Activated gamma-delta T cell treated with anti-CD3 and anti-CD28 coated beads, Interleukin-2, amount 50 U/mL, for 16 hours (primary cell): ENCODE measurements at regions not wholly inside any gene's neighbourhood (a gene's known extent, or its start where the extent isn't known, plus 50 kb on each side); places are given as distances from the start of the nearest gene placed in this dataset.

Source experiments
- DNase-seq: peaks from one replicate; pipeline ENCODE4 v3.0.0-alpha.2; 2020; ENCODE audit warnings: low read depth

DNA sequence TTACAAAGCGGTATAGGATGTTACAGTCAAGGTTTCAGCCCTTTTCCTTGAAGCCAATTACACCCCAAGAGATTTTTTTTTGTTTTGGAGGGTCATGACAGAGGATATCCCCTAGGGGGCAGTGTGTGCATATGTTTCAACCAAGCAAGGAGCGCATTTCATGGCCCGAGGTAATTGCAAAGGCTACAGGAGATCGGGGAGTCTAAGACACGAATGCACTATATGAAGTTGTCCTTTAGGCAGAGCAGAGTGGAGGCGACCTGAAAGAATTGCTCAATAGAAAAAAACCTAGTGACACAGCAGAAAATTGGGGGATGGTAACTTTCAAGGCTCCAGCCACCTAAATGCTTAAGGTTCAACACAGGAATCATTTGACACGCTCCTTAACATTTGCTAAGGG, 219.8 kb upstream of the PARD3B start:
- DNase-seq: peak; percentile 8

- no peak for DNase-seq
Observed at GRCh38 chr2:204328373-204328772, 216.9 kb upstream of the PARD3B start.

DNA sequence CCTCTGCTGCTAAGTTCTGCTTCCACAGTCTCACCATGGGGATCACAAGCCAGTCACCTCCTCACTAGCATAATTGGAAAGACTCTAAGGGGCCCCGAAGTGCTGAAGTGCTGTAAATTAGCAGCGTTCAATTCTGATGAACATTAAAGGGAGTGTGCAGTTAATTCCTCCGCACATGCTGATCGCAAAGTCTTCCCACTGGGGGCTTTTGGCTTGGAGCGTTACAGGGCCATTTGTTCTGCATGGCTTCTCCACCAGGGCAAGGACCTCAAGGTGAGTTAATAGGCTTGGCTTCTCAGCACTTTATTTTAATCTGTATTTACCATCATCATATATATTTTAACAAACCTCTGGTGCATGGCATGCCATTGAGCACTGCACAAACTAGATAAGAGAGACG, 216.3 kb upstream of the PARD3B start:
- DNase-seq: no peak

DNA sequence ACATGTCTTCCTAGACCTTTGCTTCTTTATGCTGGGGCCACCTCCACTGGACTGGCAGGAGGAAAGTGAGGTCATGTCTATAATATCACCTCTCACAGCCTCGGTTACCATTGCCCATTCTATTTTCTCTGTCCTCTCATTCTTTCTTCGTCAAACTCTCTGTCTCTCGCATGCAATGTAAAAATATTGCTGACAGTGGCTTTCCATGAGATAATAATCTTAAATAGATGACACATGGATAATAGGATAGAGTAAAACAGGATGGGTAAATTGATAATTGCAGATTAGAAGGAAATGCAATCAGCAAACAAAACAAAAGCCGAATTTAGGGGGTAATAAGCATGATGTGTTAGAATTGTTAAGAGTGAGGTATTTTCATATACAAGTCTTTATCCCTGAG, 215.7 kb upstream of the PARD3B start:
- DNase-seq: no peak

GRCh38 chr2:204331180-204331579, 214.1 kb upstream of the PARD3B start:
- DNase-seq: no peak

DNA sequence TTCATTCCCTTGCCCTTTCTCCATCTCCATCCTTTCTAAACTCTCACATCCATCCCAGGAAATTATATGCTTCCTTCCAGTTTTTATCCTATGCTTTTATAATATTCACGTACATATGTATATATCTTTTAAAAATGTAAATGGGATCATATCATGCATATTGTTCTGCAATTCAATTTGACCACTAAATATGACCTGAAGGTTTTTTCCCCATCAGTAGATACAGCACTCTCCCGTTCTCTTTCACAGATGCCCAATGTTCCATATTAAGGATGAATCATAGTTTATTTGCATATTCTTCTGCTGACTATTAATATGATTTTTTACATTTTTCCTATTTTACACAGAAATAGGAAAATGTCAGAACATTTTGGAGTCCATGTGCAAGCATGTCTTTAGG, 213.3 kb upstream of the PARD3B start:
- DNase-seq: no peak

- DNase-seq: no peak
Observed at GRCh38 chr2:204332706-204333105, 212.6 kb upstream of the PARD3B start.

DNA sequence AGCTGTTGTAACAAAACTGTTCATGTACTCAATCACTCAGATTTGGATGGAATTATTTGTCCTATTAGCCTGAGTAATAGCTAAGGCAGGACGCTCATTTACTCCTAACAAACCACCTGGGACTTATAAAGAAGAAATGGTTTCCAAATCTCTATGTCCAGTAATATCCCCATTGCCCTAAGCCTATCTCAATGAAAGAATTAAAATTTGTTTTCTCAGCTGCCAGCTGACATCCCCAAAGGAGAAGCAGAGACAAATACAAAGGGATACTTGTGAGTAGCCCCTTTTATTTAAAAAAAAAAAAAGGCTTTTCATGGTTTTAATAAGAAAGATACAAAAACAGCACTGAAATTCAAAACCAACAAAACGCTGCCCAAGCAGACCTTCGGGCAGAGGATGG, 211.4 kb upstream of the PARD3B start:
- no peak for DNase-seq

- DNase-seq: no peak
Observed at GRCh38 chr2:204335451-204336058, 209.7 kb upstream of the PARD3B start.

DNA sequence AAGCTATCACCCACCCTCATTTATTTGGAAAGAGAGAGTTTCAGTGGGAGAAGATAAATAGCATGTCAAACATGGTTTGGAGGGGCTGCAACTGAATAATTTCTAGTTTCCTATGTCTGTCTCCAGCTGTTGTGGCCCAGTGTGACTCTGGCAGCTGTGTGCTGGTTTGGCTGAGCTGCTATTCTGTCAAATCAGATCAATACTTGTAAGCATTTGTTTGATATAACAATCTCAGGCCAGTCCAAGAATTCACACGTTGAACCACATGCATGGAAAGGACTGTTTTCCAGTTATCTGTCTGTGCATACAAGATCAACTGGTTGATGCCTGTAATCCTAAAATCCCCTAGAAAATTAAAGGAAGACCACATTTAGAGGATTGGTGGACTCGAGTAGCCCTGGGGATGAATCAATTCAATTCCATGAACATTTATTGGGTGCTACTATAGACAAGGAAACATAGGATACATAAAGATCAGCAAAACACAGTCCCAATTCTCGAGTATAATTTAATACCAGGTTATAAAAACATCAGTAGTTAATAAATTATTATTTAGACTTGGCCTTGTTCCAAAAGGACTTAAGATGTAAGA, 209.0 kb upstream of the PARD3B start:
- no peak for DNase-seq

DNA sequence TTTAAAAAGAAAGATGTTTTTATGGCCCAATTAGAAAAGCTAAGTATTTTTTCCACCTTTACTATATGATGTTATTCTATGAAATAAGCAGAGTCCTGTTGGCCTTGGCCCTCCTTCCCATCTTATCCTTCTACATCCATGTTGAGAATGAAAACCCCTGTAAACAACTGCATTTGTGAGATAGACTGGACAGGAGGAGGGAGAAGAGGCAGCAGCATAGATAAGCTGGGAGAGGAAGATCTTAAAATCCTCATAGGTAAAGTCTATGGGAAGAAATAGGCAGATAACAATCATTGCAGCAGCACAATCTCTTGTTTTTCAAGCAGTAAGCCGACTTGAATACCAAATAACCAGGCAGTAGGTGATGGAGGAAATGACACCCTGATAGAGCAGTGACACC, 207.6 kb upstream of the PARD3B start:
- DNase-seq: no peak

DNA sequence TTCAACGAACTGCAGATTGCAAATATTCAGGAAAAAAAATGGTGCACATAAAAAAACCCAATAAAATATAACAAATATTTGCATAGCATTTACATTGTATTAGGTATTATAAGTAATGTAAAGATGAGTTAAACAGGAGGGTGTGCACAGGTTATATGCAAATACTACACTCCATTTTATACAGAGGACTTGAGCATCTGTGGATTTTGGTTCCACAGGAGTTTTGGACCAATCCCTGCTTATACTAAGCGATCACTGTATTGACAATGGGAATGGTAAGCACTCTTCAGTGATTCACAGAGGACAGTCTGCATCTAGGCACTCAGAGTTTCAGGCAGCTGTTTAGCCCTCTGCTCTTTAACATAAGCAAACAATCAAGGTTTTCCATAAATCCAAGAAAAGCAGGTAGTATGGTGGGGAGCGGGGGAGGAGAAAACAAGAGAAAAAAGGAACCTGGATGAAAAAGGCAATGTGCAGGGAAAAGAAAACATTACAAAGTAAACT, 206.0 kb upstream of the PARD3B start:
- no peak for DNase-seq

GRCh38 chr2:204340511-204340910, 204.8 kb upstream of the PARD3B start:
- no peak for DNase-seq

DNA sequence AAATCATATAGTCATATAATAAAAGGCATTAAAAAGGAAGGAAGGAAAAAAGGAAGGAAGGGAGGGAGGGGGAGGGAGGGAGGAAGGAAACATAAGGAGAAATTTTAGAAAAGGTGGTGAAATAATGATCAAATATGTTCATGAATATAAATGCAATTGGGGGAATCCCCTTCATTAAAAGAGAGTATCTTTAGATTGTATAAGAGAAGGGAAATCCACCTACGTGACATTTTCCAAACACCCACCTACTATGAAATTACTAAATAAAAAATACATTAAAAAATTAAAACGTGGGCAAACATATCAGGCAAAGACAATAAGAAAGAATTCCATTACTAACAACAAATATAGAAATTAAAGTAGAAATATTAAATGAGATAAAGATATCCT, 203.4 kb upstream of the PARD3B start:
- no peak for DNase-seq

GRCh38 chr2:204343685-204344084, 201.6 kb upstream of the PARD3B start:
- no peak for DNase-seq

DNA sequence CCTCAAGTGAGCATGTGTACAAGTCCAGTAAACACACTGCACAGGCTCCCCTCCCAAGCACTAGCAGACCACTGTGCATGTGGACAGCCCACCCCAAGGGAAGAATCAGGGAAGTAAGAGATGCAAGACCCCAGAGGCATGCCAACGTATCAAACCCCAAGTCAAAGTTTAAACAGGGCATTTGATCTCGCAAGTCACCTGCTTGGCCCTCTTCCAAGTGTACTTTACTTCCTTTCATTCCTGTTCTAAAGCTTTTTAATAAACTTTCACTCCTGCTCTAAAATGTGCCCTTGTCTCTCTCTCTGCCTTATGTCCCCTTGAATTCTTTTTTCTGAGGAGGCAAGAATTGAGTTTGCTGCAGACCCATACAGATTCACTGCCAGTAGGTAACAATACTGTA, 201.2 kb upstream of the PARD3B start:
- no peak for DNase-seq

DNA sequence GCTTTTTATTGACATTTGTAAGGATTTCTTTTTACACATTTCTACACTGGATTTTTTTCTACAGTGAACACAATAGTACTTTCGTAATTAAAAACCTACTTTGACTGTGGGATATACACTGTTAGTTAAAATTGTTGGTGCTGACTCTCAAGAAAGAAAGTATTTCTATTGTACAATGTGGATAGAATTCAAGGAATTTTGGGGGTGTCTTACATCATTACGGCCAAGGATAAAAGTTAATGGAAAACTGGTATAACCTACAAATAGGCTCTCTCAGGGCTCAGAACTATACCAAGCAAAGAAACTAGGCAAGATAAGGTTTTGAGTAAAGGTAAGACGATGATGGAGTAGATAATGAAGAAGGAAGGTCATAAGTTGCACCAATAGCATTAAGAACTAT, 198.4 kb upstream of the PARD3B start:
- DNase-seq: no peak

GRCh38 chr2:204353823-204354222, 191.5 kb upstream of the PARD3B start:
- no peak for DNase-seq

DNA sequence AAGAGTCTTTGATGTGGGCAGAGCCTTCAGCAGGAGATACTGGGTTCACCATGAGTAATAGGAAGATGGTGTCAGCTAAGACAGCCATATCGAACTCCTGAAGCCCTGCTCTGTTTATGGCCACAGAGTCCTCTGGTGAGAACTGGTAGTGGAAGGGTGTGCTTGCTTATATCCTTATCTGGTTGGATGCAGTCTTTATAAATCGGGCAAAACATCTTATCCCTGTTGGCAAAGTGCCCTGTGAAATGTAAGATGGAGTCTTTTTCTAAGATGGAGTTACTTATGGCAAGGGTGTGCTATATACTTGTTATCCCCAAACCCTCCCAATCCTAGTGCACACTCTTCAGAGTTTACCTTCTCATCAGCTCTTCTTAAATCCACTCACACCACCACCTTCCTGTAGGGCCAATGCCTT, 190.8 kb upstream of the PARD3B start:
- no peak for DNase-seq

- DNase-seq: no peak
Observed at GRCh38 chr2:204355688-204356087, 189.6 kb upstream of the PARD3B start.

GRCh38 chr2:204356151-204356641, 189.1 kb upstream of the PARD3B start:
- DNase-seq: no peak

GRCh38 chr2:204357286-204357685, 188.0 kb upstream of the PARD3B start:
- no peak for DNase-seq

GRCh38 chr2:204359076-204359475, 186.2 kb upstream of the PARD3B start:
- DNase-seq: no peak
